HG03432 (cell line): ENCODE measurements at regions not wholly inside any gene's neighbourhood (a gene's known extent, or its start where the extent isn't known, plus 50 kb on each side); places are given as distances from the start of the nearest gene placed in this dataset.

Experiments used
- ATAC-seq: cut with Tn5 transposase; IDR thresholded peaks from one replicate; pipeline ENCODE4 v1.9.1; 2021; ENCODE audit warnings: mild to moderate bottlenecking, moderate library complexity; ENCODE audit not compliant: unreplicated experiment

GRCh38 chr3:72470904-72471417 is 377.3 kb downstream of the SHQ1 start:
- no peak for ATAC-seq

GRCh38 chr3:72465853-72466252 is 382.4 kb downstream of the SHQ1 start:
- no peak for ATAC-seq

- no peak for ATAC-seq
Observed at GRCh38 chr3:72463083-72463482, 385.2 kb downstream of the SHQ1 start.

- no peak for ATAC-seq
Observed at GRCh38 chr3:72462595-72463011, 385.6 kb downstream of the SHQ1 start.

- ATAC-seq: no peak
Observed at GRCh38 chr3:72461787-72462186, 386.5 kb downstream of the SHQ1 start.

GRCh38 chr3:72460205-72461174 is 387.8 kb downstream of the SHQ1 start:
- ATAC-seq: no peak

GRCh38 chr3:72459588-72459987 is 388.7 kb downstream of the SHQ1 start:
- ATAC-seq: no peak

GRCh38 chr3:72458375-72458774 is 389.9 kb downstream of the SHQ1 start:
- ATAC-seq: no peak

- ATAC-seq: no peak
Observed at GRCh38 chr3:72454441-72454840, 393.8 kb downstream of the SHQ1 start.

GRCh38 chr3:72453706-72454105 is 394.5 kb downstream of the SHQ1 start:
- no peak for ATAC-seq

- no peak for ATAC-seq
Observed at GRCh38 chr3:72452745-72453144, 395.5 kb downstream of the SHQ1 start.

GRCh38 chr3:72451841-72452240 is 396.4 kb downstream of the SHQ1 start:
- ATAC-seq: no peak

- no peak for ATAC-seq
Observed at GRCh38 chr3:72449551-72449950, 398.7 kb downstream of the SHQ1 start.

GRCh38 chr3:72448858-72449257 is 399.4 kb downstream of the SHQ1 start:
- ATAC-seq: no peak

GRCh38 chr3:72448375-72448823 is 399.8 kb downstream of the SHQ1 start:
- ATAC-seq: no peak

- peak; percentile 91 for ATAC-seq
Observed at GRCh38 chr3:72447059-72447946, 400.9 kb downstream of the SHQ1 start.

- ATAC-seq: peak; percentile 32
Observed at GRCh38 chr3:72446218-72447058, 401.8 kb downstream of the SHQ1 start, which contains the start of gene RYBP. Gene RYBP (minus strand): TSS chr3:72446621.

- ATAC-seq: no peak
Observed at GRCh38 chr3:72445827-72446217, 402.4 kb downstream of the SHQ1 start.

GRCh38 chr3:72444656-72445223 is 403.5 kb downstream of the SHQ1 start:
- no peak for ATAC-seq

GRCh38 chr3:72442759-72443158 is 405.5 kb downstream of the SHQ1 start:
- ATAC-seq: no peak
